ENCODE measurements at regions not wholly inside any gene's neighbourhood (a gene's known extent, or its start where the extent isn't known, plus 50 kb on each side); places are given as distances from the start of the nearest gene placed in this dataset.

DNA sequence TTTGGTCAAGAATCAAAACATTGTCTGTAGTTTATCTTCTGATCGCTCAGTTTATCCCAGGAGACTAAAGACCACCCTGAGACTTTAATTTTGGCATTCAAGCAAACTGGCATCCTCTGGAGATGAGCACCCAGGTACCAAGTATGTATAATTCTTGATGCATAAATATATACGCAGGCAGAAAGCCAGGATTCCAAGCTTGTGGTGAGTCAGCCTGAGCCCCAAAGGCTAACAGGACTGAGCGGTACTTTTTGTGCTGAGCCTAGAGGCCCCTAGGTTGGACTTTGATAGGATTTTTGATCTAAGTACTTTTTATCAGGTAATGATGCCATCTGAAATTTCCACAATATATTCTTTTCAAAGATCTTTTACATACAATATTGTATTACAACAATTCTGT lies 301.3 kb downstream of the TFAP2B start:
- TF ChIP-seq JUNB (CRISPR knock-in tag; IDR thresholded peaks at IDR 0.05; ENCODE audit: borderline replicate concordance) (no peak), ZNF431 (CRISPR knock-in tag; IDR thresholded peaks at IDR 0.05; ENCODE audit: borderline replicate concordance, low read depth) (no peak), POLR2A (IDR thresholded peaks at IDR 0.05; ENCODE audit: insufficient read depth in 1 of 2, low read depth in 2 of 2, low read length in 2 of 2) (no peak), EP300 (IDR thresholded peaks at IDR 0.05; ENCODE audit: low read depth in 2 of 2, low read length in 2 of 2) (no peak), EP300 (CRISPR knock-in tag; IDR thresholded peaks at IDR 0.05; ENCODE audit: borderline replicate concordance) (no peak), GTF3A (CRISPR knock-in tag; conservative IDR thresholded peaks at IDR 0.05) (no peak)
- TF ChIP-seq, protein P1, sequence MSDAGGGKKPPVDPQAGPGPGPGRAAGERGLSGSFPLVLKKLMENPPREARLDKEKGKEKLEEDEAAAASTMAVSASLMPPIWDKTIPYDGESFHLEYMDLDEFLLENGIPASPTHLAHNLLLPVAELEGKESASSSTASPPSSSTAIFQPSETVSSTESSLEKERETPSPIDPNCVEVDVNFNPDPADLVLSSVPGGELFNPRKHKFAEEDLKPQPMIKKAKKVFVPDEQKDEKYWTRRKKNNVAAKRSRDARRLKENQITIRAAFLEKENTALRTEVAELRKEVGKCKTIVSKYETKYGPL (CRISPR knock-in tag; IDR thresholded peaks at IDR 0.05): no peak
- TF ChIP-seq, protein P2, sequence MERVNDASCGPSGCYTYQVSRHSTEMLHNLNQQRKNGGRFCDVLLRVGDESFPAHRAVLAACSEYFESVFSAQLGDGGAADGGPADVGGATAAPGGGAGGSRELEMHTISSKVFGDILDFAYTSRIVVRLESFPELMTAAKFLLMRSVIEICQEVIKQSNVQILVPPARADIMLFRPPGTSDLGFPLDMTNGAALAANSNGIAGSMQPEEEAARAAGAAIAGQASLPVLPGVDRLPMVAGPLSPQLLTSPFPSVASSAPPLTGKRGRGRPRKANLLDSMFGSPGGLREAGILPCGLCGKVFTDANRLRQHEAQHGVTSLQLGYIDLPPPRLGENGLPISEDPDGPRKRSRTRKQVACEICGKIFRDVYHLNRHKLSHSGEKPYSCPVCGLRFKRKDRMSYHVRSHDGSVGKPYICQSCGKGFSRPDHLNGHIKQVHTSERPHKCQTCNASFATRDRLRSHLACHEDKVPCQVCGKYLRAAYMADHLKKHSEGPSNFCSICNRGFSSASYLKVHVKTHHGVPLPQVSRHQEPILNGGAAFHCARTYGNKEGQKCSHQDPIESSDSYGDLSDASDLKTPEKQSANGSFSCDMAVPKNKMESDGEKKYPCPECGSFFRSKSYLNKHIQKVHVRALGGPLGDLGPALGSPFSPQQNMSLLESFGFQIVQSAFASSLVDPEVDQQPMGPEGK (CRISPR knock-in tag; IDR thresholded peaks at IDR 0.05): no peak
- TF ChIP-seq, protein P3, sequence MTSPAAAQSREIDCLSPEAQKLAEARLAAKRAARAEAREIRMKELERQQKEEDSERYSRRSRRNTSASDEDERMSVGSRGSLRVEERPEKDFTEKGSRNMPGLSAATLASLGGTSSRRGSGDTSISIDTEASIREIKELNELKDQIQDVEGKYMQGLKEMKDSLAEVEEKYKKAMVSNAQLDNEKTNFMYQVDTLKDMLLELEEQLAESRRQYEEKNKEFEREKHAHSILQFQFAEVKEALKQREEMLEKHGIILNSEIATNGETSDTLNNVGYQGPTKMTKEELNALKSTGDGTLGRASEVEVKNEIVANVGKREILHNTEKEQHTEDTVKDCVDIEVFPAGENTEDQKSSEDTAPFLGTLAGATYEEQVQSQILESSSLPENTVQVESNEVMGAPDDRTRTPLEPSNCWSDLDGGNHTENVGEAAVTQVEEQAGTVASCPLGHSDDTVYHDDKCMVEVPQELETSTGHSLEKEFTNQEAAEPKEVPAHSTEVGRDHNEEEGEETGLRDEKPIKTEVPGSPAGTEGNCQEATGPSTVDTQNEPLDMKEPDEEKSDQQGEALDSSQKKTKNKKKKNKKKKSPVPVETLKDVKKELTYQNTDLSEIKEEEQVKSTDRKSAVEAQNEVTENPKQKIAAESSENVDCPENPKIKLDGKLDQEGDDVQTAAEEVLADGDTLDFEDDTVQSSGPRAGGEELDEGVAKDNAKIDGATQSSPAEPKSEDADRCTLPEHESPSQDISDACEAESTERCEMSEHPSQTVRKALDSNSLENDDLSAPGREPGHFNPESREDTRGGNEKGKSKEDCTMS (CRISPR knock-in tag; conservative IDR thresholded peaks at IDR 0.05): no peak
